Head of caudate nucleus (tissue), 42 donors: ENCODE measurements at regions not wholly inside any gene's neighbourhood (a gene's known extent, or its start where the extent isn't known, plus 50 kb on each side); places are given as distances from the start of the nearest gene placed in this dataset.
A peak's percentile ranks its signal among the peaks of the same experiment; 100 is the strongest.

Source experiments
- DNase-seq, 42 donors: peaks; one replicate each; pipeline versions ENCODE4 v3.0.0 to v3.0.0-alpha.2; 2020 to 2021; ENCODE audit warnings: mixed read lengths in 7 of 42
- intact Hi-C: fragments of 100-400 bp; cut with DNase I; formaldehyde crosslinking; loops from one replicate; pipeline ENCODE4 v1.15.0; 2022

DNA sequence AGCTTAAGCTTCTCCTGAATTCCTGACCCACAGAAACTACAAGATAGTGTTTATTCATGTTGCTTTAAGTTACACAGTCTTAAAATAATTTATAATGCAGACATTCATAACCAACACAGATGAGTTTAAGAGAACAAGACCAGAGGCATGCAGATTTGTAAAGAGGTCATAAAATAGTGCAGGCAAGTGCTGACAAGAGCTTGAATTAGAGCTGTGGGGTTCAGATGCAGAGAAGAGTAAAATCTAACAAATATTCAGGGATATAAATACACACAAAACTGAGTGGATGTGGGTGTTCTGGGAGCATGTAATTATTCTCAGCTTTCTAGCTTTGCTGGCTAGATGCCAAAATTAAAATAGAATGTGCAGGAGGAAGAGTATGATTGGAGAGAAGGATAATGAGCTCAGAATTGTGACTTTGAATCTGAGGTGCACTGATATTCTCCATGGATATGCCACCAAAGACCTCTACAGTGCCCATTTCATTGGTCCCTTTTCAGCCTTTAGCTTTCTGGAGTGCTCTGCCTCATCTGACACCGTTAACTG is 291.9 kb upstream of the SGK1 start:
- DNase-seq = peak in 2 of 42 donors; percentile 30 to 49
- intact Hi-C loops = no loop called here

DNA sequence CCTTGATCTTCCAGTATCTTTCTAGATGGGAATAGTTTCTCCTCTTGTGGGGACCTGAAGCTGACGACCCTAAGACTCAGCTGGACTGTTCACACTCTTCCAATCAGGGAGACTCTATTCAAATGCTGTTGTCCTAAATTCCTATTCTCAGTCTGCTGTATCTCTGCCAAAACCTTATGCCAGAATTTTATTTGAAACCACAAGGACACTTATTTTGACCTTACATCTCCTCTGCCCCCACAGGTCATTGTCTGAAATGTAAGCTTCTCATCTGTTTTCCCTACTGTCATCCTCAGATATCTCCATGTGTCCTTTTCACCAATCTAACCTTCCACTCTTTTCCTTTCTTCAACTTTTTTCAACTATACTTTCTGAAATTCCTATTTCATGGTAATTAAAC is 289.5 kb upstream of the SGK1 start:
- no peak for DNase-seq
- intact Hi-C loops = no loop called here

DNA sequence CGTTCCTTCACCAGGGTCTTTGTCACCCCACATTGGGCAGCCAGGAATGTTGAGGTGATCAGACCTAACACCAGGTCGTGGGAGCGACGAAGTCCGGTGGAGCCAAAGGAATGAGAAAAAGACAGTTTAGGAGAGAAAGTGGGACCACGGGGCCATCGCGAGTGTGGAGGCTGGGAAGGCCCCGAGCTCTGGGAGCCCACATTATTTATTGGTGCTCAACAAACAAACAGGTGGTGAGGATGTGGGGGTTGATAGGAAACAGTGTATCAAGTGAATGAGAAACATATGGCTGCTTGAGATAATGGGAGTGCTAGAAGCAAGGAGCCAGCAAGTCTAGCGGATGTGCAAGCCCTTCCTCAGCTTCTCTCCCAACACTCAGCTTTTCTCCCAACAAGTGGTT is 287.1 kb upstream of the SGK1 start:
- no peak for DNase-seq
- intact Hi-C loops = no loop called here

DNA sequence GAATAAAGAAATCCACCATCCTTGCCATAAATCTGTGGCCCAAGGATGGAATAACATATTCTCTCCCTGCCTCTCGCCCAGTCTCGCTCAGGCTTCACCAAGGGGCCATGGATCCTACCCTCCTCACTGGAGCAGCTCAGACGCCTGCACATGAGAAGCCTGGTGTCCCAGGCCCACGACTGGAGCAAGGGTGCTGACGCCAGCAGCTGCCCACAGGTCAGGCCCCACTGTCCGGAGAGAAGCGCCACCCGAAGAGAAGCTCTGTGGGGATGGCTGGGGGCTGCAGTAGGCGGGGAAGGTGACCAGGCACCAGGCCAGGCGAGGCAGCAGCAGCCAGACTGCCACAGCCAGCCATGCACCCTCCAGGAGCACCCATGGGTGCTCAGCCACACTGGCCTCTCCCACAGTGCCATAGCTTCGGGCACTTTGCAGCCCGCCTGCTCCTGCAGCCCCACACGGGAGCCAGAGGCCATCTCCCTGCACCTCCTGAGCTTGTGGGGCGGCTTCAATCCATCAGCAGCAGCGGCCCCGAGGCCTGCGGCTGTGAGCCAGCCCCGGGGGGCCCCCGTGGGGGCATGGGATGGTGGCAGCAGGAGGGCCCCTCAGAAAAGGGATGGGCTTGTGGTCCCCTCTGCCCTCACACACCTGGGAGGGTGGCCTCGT is 286.2 kb upstream of the SGK1 start:
- DNase-seq = no peak
- intact Hi-C loops = no loop called here

DNA sequence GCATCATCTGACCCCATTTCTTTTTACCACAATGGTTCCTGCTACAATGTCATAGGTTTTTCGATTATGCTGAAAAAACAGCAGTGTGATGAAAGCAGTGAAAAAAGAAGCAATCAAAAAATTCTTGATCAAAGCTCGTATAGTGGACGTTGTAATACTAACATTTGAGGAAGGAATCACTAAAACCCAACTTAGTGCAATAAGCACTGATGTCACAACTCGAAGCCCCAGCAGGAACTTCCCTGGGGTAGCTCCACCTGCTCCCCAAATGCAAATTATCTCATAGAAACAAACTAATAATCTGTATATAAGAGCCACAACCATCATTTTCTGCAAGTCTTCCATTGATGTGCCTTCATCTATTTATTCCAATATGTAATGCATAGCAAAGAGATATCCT is 285.6 kb upstream of the SGK1 start:
- DNase-seq = no peak
- intact Hi-C loops = no loop called here

DNA sequence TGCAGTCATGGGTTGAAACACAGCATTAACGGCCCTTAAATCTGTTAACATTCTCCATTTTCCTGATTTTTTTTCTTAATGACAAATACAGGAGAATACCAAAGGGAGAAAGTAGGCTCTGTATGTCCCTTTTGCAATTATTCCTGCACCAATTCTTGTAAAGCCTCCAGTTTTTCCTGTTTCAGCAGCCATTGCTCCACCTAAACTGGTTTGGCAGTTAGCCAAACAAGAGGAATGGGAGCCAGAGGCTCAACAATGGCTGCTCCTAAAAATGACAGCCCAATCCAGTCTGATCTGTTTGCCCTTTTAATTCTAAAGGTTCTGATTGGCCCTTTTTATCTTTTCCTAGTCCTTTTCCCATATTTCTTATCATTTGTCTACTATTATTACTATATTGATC is 284.2 kb upstream of the SGK1 start:
- intact Hi-C loops = no loop called here
- no peak for DNase-seq

DNA sequence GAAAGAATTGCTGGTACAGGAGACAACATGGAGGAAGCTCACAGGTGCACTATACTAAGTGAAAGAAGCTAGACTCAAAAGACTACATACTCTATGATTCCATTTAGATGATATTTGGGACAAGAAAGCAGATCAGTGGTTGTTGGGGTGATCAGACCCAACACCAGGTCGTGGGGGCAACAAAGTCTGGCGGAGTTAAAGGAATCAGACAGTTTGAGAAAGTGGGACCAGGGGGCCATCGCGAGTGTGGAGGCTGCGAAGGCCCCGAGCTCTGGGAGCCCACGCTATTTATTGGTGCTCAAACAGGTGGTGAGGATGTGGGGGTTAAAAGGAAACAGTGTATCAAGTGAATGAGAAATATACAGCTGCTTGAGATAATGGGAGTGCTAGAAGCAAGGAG is 282.8 kb upstream of the SGK1 start:
- no peak for DNase-seq
- intact Hi-C loops = no loop called here

DNA sequence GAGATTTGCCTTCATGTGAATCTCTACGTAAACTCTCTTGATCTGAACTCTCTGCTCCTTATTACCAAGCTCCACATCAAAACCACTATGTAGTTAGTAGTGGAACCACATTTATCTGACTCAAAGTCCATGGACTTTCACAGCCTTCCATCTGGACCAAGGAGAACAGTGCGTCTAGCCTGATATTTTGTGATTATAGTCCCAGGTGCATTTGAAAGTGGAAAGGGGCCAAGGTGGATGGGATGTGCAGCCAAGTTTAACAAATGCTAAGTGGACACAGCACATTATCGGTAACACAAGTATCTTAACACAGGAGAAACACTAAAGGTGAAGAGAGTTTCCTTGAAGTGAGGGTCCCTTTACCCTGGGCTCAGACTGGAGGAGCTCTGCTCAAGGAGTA is 281.2 kb upstream of the SGK1 start:
- intact Hi-C loops = no loop called here
- no peak for DNase-seq

DNA sequence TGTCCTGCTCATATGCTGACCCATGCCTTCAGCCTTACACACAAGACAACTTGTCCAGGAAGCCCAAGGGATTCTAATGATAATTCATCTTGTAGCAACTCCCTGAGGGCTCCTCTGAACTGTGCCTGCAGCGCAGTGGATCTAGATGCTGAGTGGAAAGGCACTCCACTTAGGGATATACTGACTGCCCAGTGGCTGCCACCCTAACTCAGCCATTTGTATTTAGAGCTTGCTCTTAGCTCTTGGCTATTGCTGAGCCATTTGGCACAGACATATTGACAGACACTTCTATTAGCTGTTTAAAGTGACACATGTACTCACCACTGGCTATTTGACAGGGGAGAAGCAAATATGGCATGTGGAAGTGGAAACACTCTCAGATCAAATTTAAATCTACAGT is 278.3 kb upstream of the SGK1 start:
- intact Hi-C loops = no loop called here
- DNase-seq = no peak

DNA sequence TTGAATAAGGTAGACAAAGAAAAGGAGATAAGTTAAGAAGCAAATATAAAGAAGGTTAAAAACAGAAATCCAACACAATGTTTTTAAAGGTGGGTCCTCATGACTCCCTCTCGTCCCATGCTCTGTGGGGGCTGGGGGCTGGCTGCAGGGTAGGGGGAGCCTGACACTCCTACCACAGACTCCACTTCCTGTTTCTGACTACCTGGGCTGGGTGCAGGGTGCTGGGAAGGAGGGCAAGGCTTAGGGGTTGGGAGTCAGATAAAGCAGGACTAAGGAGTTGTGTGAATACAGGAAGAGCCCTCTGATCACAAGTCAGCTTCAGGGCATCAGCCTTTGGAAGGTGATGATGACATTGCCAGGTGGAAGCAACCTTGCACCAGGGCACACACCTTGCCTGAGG is 277.0 kb upstream of the SGK1 start:
- intact Hi-C loops = no loop called here
- DNase-seq = no peak

DNA sequence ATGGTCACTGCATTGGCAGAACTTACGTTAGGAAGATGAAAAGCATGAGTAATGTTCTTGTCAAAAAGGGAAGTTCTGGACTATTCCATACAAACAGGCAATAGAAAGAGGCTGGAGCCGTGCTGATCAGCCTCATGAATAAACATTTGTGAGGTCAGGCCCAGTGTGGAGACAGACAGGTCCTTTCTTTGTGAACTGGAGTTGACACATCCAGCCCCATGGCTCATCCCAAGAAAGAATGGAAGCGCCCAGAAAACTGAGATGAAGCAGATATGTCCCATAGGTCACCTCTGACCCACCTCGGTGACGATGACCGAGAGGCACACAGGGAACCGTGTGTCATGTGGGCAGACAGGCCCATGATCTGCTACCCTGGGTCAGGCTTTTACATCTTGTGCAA is 276.0 kb upstream of the SGK1 start:
- intact Hi-C loops = no loop called here
- DNase-seq = peak in 38 of 42 donors; percentile 22 to 86 (median 64)

DNA sequence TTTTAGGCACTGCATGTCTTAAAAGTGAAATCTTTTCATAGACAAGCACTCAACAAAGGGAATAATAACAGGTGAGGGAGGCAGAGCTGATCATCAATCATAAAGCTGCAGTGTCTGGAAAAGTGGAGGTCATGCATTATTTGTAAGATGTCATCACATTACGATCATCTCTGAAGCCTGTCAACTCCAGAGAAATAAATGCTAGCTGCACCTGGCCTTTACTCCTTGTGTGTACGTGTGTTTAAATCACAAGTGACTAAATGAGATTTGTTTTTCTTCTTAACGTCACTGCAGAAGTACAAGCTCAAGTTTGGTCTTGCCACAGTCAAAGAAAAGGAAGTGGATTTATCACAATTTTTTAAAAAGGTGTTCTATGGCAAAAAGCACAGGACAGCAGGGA is 275.5 kb upstream of the SGK1 start:
- DNase-seq = no peak
- intact Hi-C loops = no loop called here

DNA sequence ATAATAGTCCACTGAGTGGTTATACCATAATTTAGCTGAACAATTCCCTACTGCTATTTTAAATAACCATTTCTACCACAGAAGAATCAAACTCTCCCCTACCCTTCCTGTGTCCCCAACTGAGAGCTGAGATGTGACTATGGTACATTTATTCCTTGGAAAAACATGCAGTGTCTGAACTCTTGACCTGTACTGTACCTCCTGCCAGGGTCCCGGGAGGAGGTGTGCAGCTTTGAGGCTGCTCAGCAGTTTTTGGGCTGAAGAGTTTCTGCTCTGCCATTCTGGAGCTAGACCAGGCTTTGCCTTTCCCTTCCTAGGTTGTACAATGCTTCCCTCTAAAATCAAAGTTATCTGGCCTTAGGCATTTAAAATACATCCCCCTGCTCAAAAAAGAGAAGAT is 275.1 kb upstream of the SGK1 start:
- peak in 1 of 42 donors; percentile 47 for DNase-seq
- intact Hi-C loops = no loop called here

DNA sequence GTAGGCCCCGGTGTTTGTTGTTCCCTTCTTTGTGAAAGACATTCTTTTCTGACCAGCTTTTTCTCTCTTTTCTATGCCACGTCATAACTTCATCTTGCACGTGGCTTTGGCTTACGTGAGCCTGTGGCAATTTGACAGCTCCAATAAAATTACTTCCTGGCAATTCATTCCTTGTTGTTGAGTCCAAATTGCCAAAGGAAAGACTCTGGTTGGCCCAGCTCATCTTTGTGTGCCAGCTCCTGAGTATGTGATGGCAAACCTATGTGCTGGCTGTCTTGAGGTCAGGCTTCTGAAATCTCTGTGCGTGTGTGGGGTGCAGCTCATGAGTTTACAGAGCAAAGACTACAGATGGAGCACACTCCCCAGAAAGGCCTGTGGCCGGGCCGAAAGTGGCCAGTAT is 272.5 kb upstream of the SGK1 start:
- intact Hi-C loops = no loop called here
- no peak for DNase-seq

DNA sequence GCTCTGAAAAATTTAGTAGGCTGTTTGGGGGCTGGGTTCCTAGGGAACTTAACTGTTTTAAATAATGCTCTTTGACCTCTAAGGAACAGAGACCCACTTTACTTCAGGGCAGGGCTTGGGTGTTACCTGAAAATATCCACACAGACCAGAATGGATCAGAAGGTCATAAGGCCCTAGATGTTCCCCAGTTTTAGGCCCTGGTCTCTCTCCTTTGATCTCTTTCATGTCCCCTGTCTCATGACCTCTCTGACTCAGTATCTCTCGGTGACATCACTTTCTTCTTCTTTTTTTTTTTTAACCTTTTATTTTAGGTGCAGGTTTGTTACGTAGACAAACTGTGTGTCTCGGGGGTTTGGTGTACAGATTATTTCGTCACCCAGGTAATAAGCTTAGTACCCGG is 272.1 kb upstream of the SGK1 start:
- intact Hi-C loops = no loop called here
- no peak for DNase-seq

DNA sequence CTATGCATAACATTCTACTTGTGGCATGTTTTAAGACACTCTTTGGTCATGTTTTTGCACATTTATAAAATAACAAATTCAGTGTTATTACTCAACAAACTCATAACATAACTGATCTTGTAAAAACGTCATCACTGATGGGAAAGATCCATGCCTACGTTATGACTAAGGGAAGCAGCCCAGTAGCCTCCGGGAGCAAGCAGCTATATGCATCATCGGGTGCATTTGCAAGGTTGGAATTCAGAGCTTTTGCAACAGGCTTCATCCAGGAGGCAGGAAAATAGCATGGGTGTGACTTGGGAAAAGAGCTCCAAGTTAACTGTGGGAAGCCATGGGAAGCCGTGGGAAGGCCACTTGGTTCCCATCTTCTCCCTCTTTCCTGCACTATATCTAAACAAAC is 271.6 kb upstream of the SGK1 start:
- intact Hi-C loops = no loop called here
- DNase-seq = peak in 5 of 42 donors; percentile 18 to 43 (median 30)

DNA sequence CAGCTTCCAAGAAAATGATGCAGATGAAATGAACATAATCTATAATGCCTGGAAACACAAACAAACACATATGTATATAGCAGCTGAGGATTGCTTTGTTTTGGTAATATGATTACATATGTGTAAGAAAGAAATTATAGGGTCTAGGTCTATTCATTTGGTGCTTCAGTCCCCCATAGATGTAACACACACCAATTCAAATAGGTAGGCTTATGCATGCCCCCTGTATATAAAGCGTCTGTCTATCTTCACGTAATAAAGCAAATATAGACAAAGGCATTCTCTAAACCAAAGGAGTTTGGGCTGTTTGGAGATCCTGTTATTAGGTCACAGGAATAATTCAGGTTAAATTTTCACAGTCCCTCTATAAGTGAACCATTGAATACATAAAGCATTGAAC is 270.4 kb upstream of the SGK1 start:
- no peak for DNase-seq
- intact Hi-C loops = no loop called here

DNA sequence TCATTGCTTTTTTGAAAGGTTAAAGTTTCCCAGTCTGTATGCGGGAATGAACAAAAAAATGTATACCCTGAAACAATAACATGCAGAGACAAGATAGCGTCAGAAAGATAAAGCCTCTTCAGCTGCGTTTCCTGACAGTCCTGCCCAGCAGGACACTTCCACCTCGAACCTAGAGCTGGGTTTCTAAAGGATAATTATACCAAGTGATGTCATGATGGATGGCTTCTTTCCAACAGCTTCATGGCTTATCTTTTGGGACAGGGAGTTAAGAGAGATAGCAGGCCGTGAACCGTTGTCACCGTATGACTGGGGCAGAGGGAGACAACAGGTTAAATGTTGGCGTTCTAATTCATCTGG is 267.6 kb upstream of the SGK1 start:
- intact Hi-C loops = no loop called here
- no peak for DNase-seq

DNA sequence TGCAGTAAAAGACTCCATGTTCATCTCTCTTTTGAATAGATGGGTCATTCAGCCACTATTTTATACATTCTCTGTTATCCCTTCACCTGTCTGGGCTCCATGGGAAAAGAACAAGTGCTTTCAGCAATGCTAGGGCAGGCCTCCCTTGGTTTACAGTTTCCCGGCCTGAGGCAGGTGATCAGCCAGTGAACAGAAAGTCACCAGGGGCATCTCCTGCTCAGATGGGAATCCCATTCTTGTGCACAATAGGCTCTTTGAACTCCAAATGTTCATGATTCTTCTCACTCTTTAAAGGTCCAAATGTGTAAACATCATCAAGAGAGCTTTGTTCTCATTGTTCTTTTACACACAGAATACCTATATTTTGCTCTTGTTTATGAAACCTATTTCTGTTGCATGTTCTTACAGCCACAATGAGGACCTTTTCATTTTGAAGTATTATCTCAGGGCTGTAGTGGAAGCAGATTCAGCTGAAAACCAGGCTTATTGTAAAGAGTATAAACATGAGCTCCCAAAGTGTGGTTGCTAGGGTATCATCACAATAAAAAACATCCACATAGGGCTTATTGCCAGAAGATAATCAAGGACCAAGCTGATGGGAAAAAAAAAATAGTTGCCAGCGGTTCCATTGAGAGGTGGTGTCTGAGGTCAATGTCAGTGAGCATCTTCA is 267.1 kb upstream of the SGK1 start:
- no peak for DNase-seq
- intact Hi-C loops = no loop called here

DNA sequence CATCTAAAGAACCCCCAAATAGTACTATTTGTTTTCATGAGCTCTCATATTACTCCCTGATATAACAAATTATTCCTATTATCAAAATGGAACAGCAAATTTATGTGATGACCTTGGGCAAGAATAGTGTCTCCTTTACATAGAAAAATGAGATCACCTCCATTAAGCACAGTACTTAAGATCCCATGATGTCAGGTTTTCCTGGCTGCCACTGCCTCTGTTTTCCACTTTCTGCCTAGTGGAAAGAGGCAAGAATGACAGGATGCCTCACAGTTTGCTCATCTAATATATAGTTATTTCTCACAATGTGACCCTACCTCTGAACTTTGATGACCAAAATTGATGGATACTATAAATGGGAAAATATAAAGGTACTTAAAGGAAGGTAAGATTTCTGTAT is 260.1 kb upstream of the SGK1 start:
- no peak for DNase-seq
- intact Hi-C loops = no loop called here

DNA sequence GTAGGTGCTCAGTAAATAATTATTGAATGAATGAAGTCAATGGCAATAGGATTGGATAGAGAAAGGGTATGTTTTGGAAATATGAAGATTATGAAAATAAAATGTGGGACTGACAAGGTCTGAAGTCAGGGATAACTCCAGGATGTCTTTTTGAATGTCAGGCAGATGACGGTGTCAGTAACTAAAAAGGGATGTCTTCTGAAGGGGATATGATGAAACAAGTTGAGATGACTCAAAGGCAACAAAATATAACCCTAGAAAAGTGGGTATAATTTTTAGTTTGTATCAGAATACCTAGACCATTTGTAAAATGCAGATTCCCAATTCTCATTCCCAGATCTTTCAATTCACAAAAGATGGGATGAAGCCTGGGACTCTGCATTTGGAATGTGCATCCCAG is 257.3 kb upstream of the SGK1 start:
- no peak for DNase-seq
- intact Hi-C loops = no loop called here
